ENCODE measurements at regions not wholly inside any gene's neighbourhood (a gene's known extent, or its start where the extent isn't known, plus 50 kb on each side); places are given as distances from the start of the nearest gene placed in this dataset.

- Mint-ChIP-seq H3K27ac (ENCODE audit: unreplicated experiment) (no peak overlapping the region), H3K27me3 (ENCODE audit: unreplicated experiment) (peaks cover 88% of the 10 kb centered on the region), H3K9me3 (ENCODE audit: low read depth, unreplicated experiment) (no peaks in the 10 kb centered on the region), H3K4me1 (ENCODE audit: low read depth, unreplicated experiment) (no peaks in the 10 kb centered on the region), H3K4me3 (ENCODE audit: low read depth, unreplicated experiment) (no peak overlapping the region), H3K36me3 (ENCODE audit: insufficient read depth, unreplicated experiment) (no peaks in the 10 kb centered on the region)
- CTCF ChIA-PET = no interaction called here
- no TSS peak for BruUV-seq (replicated peaks)
- DNase-seq = no peak
- intact Hi-C loops (cut with micrococcal nuclease; ENCODE audit: unreplicated experiment) = no loop called here
- TF ChIP-seq, protein P1, sequence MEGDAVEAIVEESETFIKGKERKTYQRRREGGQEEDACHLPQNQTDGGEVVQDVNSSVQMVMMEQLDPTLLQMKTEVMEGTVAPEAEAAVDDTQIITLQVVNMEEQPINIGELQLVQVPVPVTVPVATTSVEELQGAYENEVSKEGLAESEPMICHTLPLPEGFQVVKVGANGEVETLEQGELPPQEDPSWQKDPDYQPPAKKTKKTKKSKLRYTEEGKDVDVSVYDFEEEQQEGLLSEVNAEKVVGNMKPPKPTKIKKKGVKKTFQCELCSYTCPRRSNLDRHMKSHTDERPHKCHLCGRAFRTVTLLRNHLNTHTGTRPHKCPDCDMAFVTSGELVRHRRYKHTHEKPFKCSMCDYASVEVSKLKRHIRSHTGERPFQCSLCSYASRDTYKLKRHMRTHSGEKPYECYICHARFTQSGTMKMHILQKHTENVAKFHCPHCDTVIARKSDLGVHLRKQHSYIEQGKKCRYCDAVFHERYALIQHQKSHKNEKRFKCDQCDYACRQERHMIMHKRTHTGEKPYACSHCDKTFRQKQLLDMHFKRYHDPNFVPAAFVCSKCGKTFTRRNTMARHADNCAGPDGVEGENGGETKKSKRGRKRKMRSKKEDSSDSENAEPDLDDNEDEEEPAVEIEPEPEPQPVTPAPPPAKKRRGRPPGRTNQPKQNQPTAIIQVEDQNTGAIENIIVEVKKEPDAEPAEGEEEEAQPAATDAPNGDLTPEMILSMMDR (IDR thresholded peaks at IDR 0.05; ENCODE audit: unreplicated experiment) = no peak
Measured at GRCh38 chr21:32184485-32184884, 94.4 kb downstream of the MIS18A start.

GRCh38 chr21:32184065-32184464 lies 94.8 kb downstream of the MIS18A start:
- DNase-seq = no peak
- CTCF ChIA-PET = no interaction called here
- intact Hi-C loops (cut with micrococcal nuclease; ENCODE audit: unreplicated experiment) = no loop called here
- TF ChIP-seq, protein P1 (IDR thresholded peaks at IDR 0.05; ENCODE audit: unreplicated experiment) = no peak
- Mint-ChIP-seq H3K27me3 (ENCODE audit: unreplicated experiment) (peaks cover 88% of the 10 kb centered on the region), H3K4me3 (ENCODE audit: low read depth, unreplicated experiment) (no peak overlapping the region), H3K27ac (ENCODE audit: unreplicated experiment) (no peak overlapping the region), H3K4me1 (ENCODE audit: low read depth, unreplicated experiment) (no peaks in the 10 kb centered on the region), H3K36me3 (ENCODE audit: insufficient read depth, unreplicated experiment) (no peaks in the 10 kb centered on the region), H3K9me3 (ENCODE audit: low read depth, unreplicated experiment) (no peaks in the 10 kb centered on the region)
- BruUV-seq (replicated peaks) = no TSS peak

DNA sequence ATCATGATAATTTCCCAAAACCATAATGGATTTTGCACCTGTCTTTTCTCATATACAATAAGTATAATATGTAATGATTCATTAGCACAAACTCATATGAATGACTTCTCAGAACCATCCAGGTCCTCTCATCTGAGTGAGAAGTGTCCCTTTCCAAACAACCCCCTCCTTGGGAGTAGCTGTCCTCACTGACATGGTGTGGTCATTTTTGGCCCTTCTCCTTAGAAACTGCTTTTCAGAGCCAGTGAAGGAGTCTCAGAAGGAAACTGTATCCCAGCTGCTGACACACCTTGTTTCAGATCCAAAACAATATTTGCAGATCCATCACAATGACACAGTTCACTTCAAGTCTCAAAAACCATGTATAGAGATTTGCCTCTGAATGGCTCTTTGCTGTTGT lies 95.5 kb downstream of the MIS18A start:
- no peak overlapping the region for H3K4me3 Mint-ChIP-seq (ENCODE audit: low read depth, unreplicated experiment)
- H3K36me3 Mint-ChIP-seq (ENCODE audit: insufficient read depth, unreplicated experiment) = no peaks in the 10 kb centered on the region
- TF ChIP-seq, protein P1 (IDR thresholded peaks at IDR 0.05; ENCODE audit: unreplicated experiment) = no peak
- H3K27ac Mint-ChIP-seq (ENCODE audit: unreplicated experiment) = no peak overlapping the region
- H3K27me3 Mint-ChIP-seq (ENCODE audit: unreplicated experiment) = peaks cover 88% of the 10 kb centered on the region
- DNase-seq = no peak
- CTCF ChIA-PET = no interaction called here
- no peaks in the 10 kb centered on the region for H3K4me1 Mint-ChIP-seq (ENCODE audit: low read depth, unreplicated experiment)
- BruUV-seq (replicated peaks) = no TSS peak
- H3K9me3 Mint-ChIP-seq (ENCODE audit: low read depth, unreplicated experiment) = no peaks in the 10 kb centered on the region
- intact Hi-C loops (cut with micrococcal nuclease; ENCODE audit: unreplicated experiment) = no loop called here

GRCh38 chr21:32182449-32182848 lies 96.4 kb downstream of the MIS18A start:
- Mint-ChIP-seq H3K4me3 (ENCODE audit: low read depth, unreplicated experiment) (no peak overlapping the region), H3K27ac (ENCODE audit: unreplicated experiment) (no peak overlapping the region), H3K27me3 (ENCODE audit: unreplicated experiment) (peaks cover 83% of the 10 kb centered on the region), H3K36me3 (ENCODE audit: insufficient read depth, unreplicated experiment) (no peaks in the 10 kb centered on the region), H3K4me1 (ENCODE audit: low read depth, unreplicated experiment) (no peaks in the 10 kb centered on the region), H3K9me3 (ENCODE audit: low read depth, unreplicated experiment) (no peaks in the 10 kb centered on the region)
- CTCF ChIA-PET = no interaction called here
- TF ChIP-seq, protein P1 (IDR thresholded peaks at IDR 0.05; ENCODE audit: unreplicated experiment) = no peak
- DNase-seq = no peak
- BruUV-seq (replicated peaks) = no TSS peak
- intact Hi-C loops (cut with micrococcal nuclease; ENCODE audit: unreplicated experiment) = no loop called here

DNA sequence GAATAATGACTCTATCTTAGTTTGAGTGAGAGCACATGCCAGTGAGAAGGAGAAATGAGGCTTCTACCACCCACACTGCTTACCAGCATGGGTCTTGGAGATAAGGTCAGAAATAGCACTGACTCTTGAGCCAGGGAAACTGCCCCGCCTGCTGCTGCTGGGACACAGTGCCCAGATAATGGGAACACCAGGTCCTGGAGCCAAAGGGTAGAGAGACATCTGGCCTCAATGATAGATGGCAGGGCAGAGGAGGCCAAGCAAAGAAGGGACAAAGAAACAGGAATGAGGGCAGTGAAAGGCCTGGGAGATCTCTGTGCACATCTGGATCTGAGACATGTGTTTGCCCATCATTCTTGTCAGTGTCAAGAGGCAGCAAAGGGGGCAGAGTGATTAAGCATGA lies 97.4 kb downstream of the MIS18A start:
- no TSS peak for BruUV-seq (replicated peaks)
- CTCF ChIA-PET = no interaction called here
- Mint-ChIP-seq H3K4me1 (ENCODE audit: low read depth, unreplicated experiment) (no peaks in the 10 kb centered on the region), H3K36me3 (ENCODE audit: insufficient read depth, unreplicated experiment) (no peaks in the 10 kb centered on the region), H3K27me3 (ENCODE audit: unreplicated experiment) (peaks cover 82% of the 10 kb centered on the region), H3K4me3 (ENCODE audit: low read depth, unreplicated experiment) (no peak overlapping the region), H3K9me3 (ENCODE audit: low read depth, unreplicated experiment) (no peaks in the 10 kb centered on the region), H3K27ac (ENCODE audit: unreplicated experiment) (no peak overlapping the region)
- TF ChIP-seq, protein P1 (IDR thresholded peaks at IDR 0.05; ENCODE audit: unreplicated experiment) = no peak
- DNase-seq = no peak
- intact Hi-C loops (cut with micrococcal nuclease; ENCODE audit: unreplicated experiment) = no loop called here
